Panc1 (cell line): ENCODE measurements at regions not wholly inside any gene's neighbourhood (a gene's known extent, or its start where the extent isn't known, plus 50 kb on each side); places are given as distances from the start of the nearest gene placed in this dataset.

ENCODE experiments used
- ATAC-seq: fragments of 200-7000 bp; cut with Tn5 transposase; 2 replicates; pipeline ENCODE4 v1.9.1; 2020; ENCODE audit warnings: mild to moderate bottlenecking, moderate library complexity
- BruUV-seq: library from RNA; stranded (reverse); fragments of 400-500 nt; replicated peaks from 2 replicates; lab custom pipeline; 2021; lab: Mats Ljungman, UMichigan
- CTCF ChIA-PET: fragments of 300-600 bp; sonication (Branson Sonifier 250); formaldehyde crosslinking; loops from one replicate; lab custom pipeline; 2022; ENCODE audit warnings: antibody characterized with exemption; lab: Charles Lee
- POLR2A ChIA-PET: fragments of 300-600 bp; sonication (Branson Sonifier 250); formaldehyde crosslinking; loops from one replicate; lab custom pipeline; 2022; ENCODE audit warnings: antibody characterized with exemption; lab: Charles Lee
- DNase-seq: peaks from one replicate; pipeline ENCODE4 v3.0.0-alpha.2; 2010; ENCODE audit warnings: low read depth, low spot score
- H3K27ac ChIP-seq: 2 replicates; pipeline ENCODE4 v1.5.1; 2011; ENCODE audit warnings: mild to moderate bottlenecking, low read length, inconsistent platforms
- H3K27me3 ChIP-seq: fragments of 200-500 bp; sonication (Bioruptor generic); 2 replicates; pipeline ENCODE4 v1.6.0; 2014; ENCODE audit warnings: low read length, inconsistent platforms; ENCODE audit not compliant: control insufficient read depth, insufficient read depth
- H3K36me3 ChIP-seq: fragments of 200-500 bp; sonication (Bioruptor generic); 2 replicates; pipeline ENCODE4 v1.5.1; 2014; ENCODE audit warnings: inconsistent platforms, mild to moderate bottlenecking, low read length, moderate library complexity; ENCODE audit not compliant: control insufficient read depth, insufficient read depth
- H3K4me1 ChIP-seq: 2 replicates; pipeline ENCODE4 v1.5.1; 2011; ENCODE audit warnings: inconsistent platforms, mild to moderate bottlenecking, low read length, moderate library complexity; ENCODE audit not compliant: control insufficient read depth, insufficient read depth
- H3K4me3 ChIP-seq, 2 experiments: 2 replicates each; pipeline ENCODE4 v1.5.1; 2011 to 2012; ENCODE audit warnings: low read depth in 2 of 2, low read length in 2 of 2, mild to moderate bottlenecking in 2 of 2, inconsistent platforms in 1 of 2, moderate library complexity in 1 of 2
- H3K9me3 ChIP-seq: fragments of 200-500 bp; sonication (Bioruptor generic); 2 replicates; pipeline ENCODE4 v1.5.1; 2014; ENCODE audit warnings: low read depth, mild to moderate bottlenecking, inconsistent platforms, low read length, moderate library complexity; ENCODE audit not compliant: control insufficient read depth, insufficient read depth
- CTCF ChIP-seq: fragments of 450-650 bp; IDR thresholded peaks from 2 replicates; pipeline ENCODE4 v1.5.1; 2017; ENCODE audit warnings: mild to moderate bottlenecking
- POLR2AphosphoS5 ChIP-seq: IDR thresholded peaks from 2 replicates; pipeline ENCODE4 v1.6.1; 2012; ENCODE audit warnings: mild to moderate bottlenecking, low read depth, low read length, moderate library complexity
- REST ChIP-seq, 2 experiments: IDR thresholded peaks; 2 replicates each; pipeline ENCODE4 v1.6.1; 2011 to 2012; ENCODE audit warnings: low read depth in 2 of 2, control low read depth in 1 of 2, low read length in 1 of 2, mild to moderate bottlenecking in 1 of 2, moderate library complexity in 1 of 2; ENCODE audit not compliant: insufficient read depth in 1 of 2
- SIN3A ChIP-seq: IDR thresholded peaks from 2 replicates; pipeline ENCODE4 v1.6.1; 2012; ENCODE audit warnings: low read depth, mild to moderate bottlenecking, low read length, moderate library complexity, borderline replicate concordance; ENCODE audit not compliant: insufficient read depth
- TCF7L2 ChIP-seq: IDR thresholded peaks from 2 replicates; pipeline ENCODE4 v1.6.1; 2011; ENCODE audit warnings: mild to moderate bottlenecking, low read depth, low read length, inconsistent platforms
- in situ Hi-C: cut with HindIII; loops from 2 replicates; pipeline ENCODE4 v1.10.0; 2016; ENCODE audit warnings: low sequenced_read_pairs, low pct_unique_long_range_greater_than_20kb
- intact Hi-C: fragments of 100-400 bp; cut with micrococcal nuclease; formaldehyde crosslinking; loops from one replicate; pipeline ENCODE4 v1.10.0; 2022; ENCODE audit not compliant: unreplicated experiment

GRCh38 chr6:155695495-155695894 lies 239.9 kb upstream of the NOX3 start:
- Histone ChIP-seq H3K4me3 (no peak overlapping the region), H3K4me1 (no peaks in the 10 kb centered on the region), H3K36me3 (no peaks in the 10 kb centered on the region), H3K9me3 (no peaks in the 10 kb centered on the region), H3K27ac (no peak overlapping the region), H3K27me3 (no peaks in the 10 kb centered on the region)
- no TSS peak for BruUV-seq
- ATAC-seq: no peak
- intact Hi-C loops (no loop called here), in situ Hi-C loops (no loop called here)
- POLR2A ChIA-PET: no interaction called here
- DNase-seq: no peak
- no peak for TF ChIP-seq REST (IDR thresholded peaks at IDR 0.05; ENCODE audit: insufficient read depth in 1 of 2, low read depth in 2 of 2, low read length in 1 of 2)
- no peak for TF ChIP-seq TCF7L2
- TF ChIP-seq CTCF: no peak
- no peak for TF ChIP-seq POLR2AphosphoS5
- no peak for TF ChIP-seq SIN3A
- CTCF ChIA-PET: no interaction called here

GRCh38 chr6:155694419-155694790 lies 238.8 kb upstream of the NOX3 start:
- Histone ChIP-seq H3K36me3 (no peaks in the 10 kb centered on the region), H3K4me3 (no peak overlapping the region), H3K4me1 (no peaks in the 10 kb centered on the region), H3K27me3 (no peaks in the 10 kb centered on the region), H3K27ac (no peak overlapping the region), H3K9me3 (no peaks in the 10 kb centered on the region)
- in situ Hi-C loops: no loop called here
- DNase-seq: no peak
- BruUV-seq: no TSS peak
- intact Hi-C loops: no loop called here
- ChIA-PET CTCF (no interaction called here), POLR2A (no interaction called here)
- TF ChIP-seq REST (IDR thresholded peaks at IDR 0.05; ENCODE audit: insufficient read depth in 1 of 2, low read depth in 2 of 2, low read length in 1 of 2) (no peak), POLR2AphosphoS5 (no peak), CTCF (no peak), TCF7L2 (no peak), SIN3A (no peak)
- no peak for ATAC-seq
